Lower lobe of right lung (tissue), 2 donors: ENCODE measurements at regions not wholly inside any gene's neighbourhood (a gene's known extent, or its start where the extent isn't known, plus 50 kb on each side); places are given as distances from the start of the nearest gene placed in this dataset.

Experiments
- ATAC-seq, 2 donors: fragments of 200-7000 bp; cut with Tn5 transposase; one replicate each; pipeline ENCODE4 v1.9.1; 2020 to 2022; ENCODE audit warnings: mild to moderate bottlenecking in 2 of 2, moderate library complexity in 2 of 2
- DNase-seq: peaks from one replicate; pipeline ENCODE4 v3.0.0-alpha.2; 2020
- H3K27ac ChIP-seq: fragments of 200-600 bp; one replicate; pipeline ENCODE4 v1.8.0; 2022
- H3K27me3 ChIP-seq: fragments of 200-600 bp; one replicate; pipeline ENCODE4 v1.8.0; 2022; ENCODE audit warnings: low read depth
- H3K36me3 ChIP-seq: fragments of 200-600 bp; one replicate; pipeline ENCODE4 v1.8.0; 2022; ENCODE audit warnings: mild to moderate bottlenecking
- H3K4me1 ChIP-seq: fragments of 200-600 bp; one replicate; pipeline ENCODE4 v1.8.0; 2022
- H3K4me3 ChIP-seq: fragments of 200-600 bp; one replicate; pipeline ENCODE4 v1.8.0; 2022; ENCODE audit warnings: mild to moderate bottlenecking
- H3K9me3 ChIP-seq: fragments of 200-600 bp; one replicate; pipeline ENCODE4 v1.8.0; 2022
- CTCF ChIP-seq: fragments of 200-600 bp; IDR thresholded peaks from one replicate; pipeline ENCODE4 v1.8.0; 2022; ENCODE audit warnings: antibody characterized with exemption, mild to moderate bottlenecking
- intact Hi-C: fragments of 100-400 bp; cut with DNase I; formaldehyde crosslinking; loops from one replicate; pipeline ENCODE4 v1.11.0; 2022
- donor health status: DM: no; HTN: yes; CAD: no; lungs with severe emphysema.

- DNase-seq (no peak), ATAC-seq (no peak)
- Histone ChIP-seq H3K9me3 (peaks cover 11% of the 10 kb centered on the region), H3K27me3 (no peaks in the 10 kb centered on the region), H3K36me3 (no peaks in the 10 kb centered on the region), H3K27ac (no peak overlapping the region), H3K4me1 (no peaks in the 10 kb centered on the region), H3K4me3 (no peak overlapping the region)
- intact Hi-C loops = no loop called here
- TF ChIP-seq CTCF = no peak
These were observed 52.7 kb upstream of the KIAA0040 start for GRCh38 chr1:175245324-175245723.

- H3K27me3 ChIP-seq = no peaks in the 10 kb centered on the region
- H3K36me3 ChIP-seq = no peaks in the 10 kb centered on the region
- no peak for ATAC-seq
- H3K27ac ChIP-seq = no peak overlapping the region
- H3K4me3 ChIP-seq = no peak overlapping the region
- H3K4me1 ChIP-seq = no peaks in the 10 kb centered on the region
- peaks cover 11% of the 10 kb centered on the region for H3K9me3 ChIP-seq
- DNase-seq = no peak
- TF ChIP-seq CTCF = no peak
- intact Hi-C loops = no loop called here
These were observed 51.6 kb upstream of the KIAA0040 start for GRCh38 chr1:175244206-175244605.
